HL-60 (cell line): ENCODE measurements at regions not wholly inside any gene's neighbourhood (a gene's known extent, or its start where the extent isn't known, plus 50 kb on each side); places are given as distances from the start of the nearest gene placed in this dataset.

ENCODE experiments used
- CTCF ChIP-seq: IDR thresholded peaks from one replicate; pipeline ENCODE4 v1.5.1; 2011; ENCODE audit warnings: low read length, control low read depth, inconsistent platforms; ENCODE audit not compliant: insufficient read depth
- GABPA ChIP-seq: IDR thresholded peaks from 2 replicates; pipeline ENCODE4 v1.6.1; 2012; ENCODE audit warnings: low read depth
- POLR2AphosphoS5 ChIP-seq: IDR thresholded peaks from 2 replicates; pipeline ENCODE4 v1.6.1; 2012; ENCODE audit warnings: low read depth
- REST ChIP-seq: IDR thresholded peaks from 2 replicates; pipeline ENCODE4 v1.6.1; 2012; ENCODE audit warnings: low read depth; ENCODE audit not compliant: insufficient replicate concordance
- SPI1 ChIP-seq: IDR thresholded peaks from 2 replicates; pipeline ENCODE4 v1.6.1; 2012; ENCODE audit warnings: low read depth, mild to moderate bottlenecking, borderline replicate concordance

- TF ChIP-seq CTCF (no peak), SPI1 (no peak), POLR2AphosphoS5 (no peak), REST (no peak), GABPA (no peak)
These were observed 212.2 kb upstream of the BTBD3 start for GRCh38 chr20:11705512-11705911.
